DND-41 (cell line): ENCODE measurements at regions not wholly inside any gene's neighbourhood (a gene's known extent, or its start where the extent isn't known, plus 50 kb on each side); places are given as distances from the start of the nearest gene placed in this dataset.

Experiments used
- ATAC-seq: fragments of 200-7000 bp; cut with Tn5 transposase; 3 replicates; pipeline ENCODE4 v1.9.1; 2021; ENCODE audit warnings: low read depth; ENCODE audit not compliant: insufficient read depth
- DNase-seq: peaks from one replicate; pipeline ENCODE4 v3.0.0-alpha.2; 2020
- H2AFZ ChIP-seq: 2 replicates; pipeline ENCODE4 v1.6.0; 2012; ENCODE audit warnings: low read depth, low read length
- H3K27ac ChIP-seq: 2 replicates; pipeline ENCODE4 v1.5.1; 2012; ENCODE audit warnings: low read length, inconsistent platforms
- H3K27me3 ChIP-seq: fragments of 200-600 bp; sonication (generic); 2 replicates; pipeline ENCODE4 v1.6.0; 2012; ENCODE audit warnings: low read length, mild to moderate bottlenecking, inconsistent platforms; ENCODE audit not compliant: insufficient read depth, poor library complexity
- H3K36me3 ChIP-seq: 2 replicates; pipeline ENCODE4 v1.5.1; 2012; ENCODE audit warnings: low read length, inconsistent platforms; ENCODE audit not compliant: insufficient read depth
- H3K4me1 ChIP-seq: 2 replicates; pipeline ENCODE4 v1.5.1; 2012; ENCODE audit warnings: mild to moderate bottlenecking, low read length; ENCODE audit not compliant: insufficient read depth
- H3K4me2 ChIP-seq: 2 replicates; pipeline ENCODE4 v1.6.0; 2012; ENCODE audit warnings: mild to moderate bottlenecking, moderate library complexity, low read length, inconsistent platforms; ENCODE audit not compliant: insufficient read depth
- H3K4me3 ChIP-seq, 2 experiments: fragments of 200-600 bp in 1 of 2; shearing (Covaris generic) in 1 of 2; 2 replicates each; pipeline ENCODE4 v1.5.1; 2012 to 2016; ENCODE audit warnings: inconsistent platforms in 2 of 2, low read length in 2 of 2, mild to moderate bottlenecking in 2 of 2, low read depth in 1 of 2, moderate library complexity in 1 of 2
- H3K79me2 ChIP-seq: 2 replicates; pipeline ENCODE4 v1.6.0; 2012; ENCODE audit warnings: low read length, inconsistent platforms; ENCODE audit not compliant: insufficient read depth
- H3K9ac ChIP-seq: 2 replicates; pipeline ENCODE4 v1.6.0; 2012; ENCODE audit warnings: low read depth, mild to moderate bottlenecking, inconsistent platforms, low read length, moderate library complexity
- H3K9me3 ChIP-seq: 2 replicates; pipeline ENCODE4 v1.5.1; 2012; ENCODE audit warnings: low read length, moderate library complexity, mild to moderate bottlenecking, inconsistent platforms; ENCODE audit not compliant: insufficient read depth, severe bottlenecking
- H4K20me1 ChIP-seq: 2 replicates; pipeline ENCODE4 v1.6.0; 2012; ENCODE audit warnings: low read length; ENCODE audit not compliant: insufficient read depth
- EZH2 ChIP-seq: IDR thresholded peaks from 3 replicates; pipeline ENCODE4 v1.6.1; 2012; ENCODE audit warnings: borderline replicate concordance, low read depth, mild to moderate bottlenecking, moderate library complexity, low read length, inconsistent platforms; ENCODE audit not compliant: severe bottlenecking
- TF ChIP-seq, protein P1 (sequence below): IDR thresholded peaks from 2 replicates; pipeline ENCODE4 v1.5.1; 2012; ENCODE audit warnings: borderline replicate concordance, low read length, moderate library complexity, mild to moderate bottlenecking; ENCODE audit not compliant: poor library complexity, severe bottlenecking; ENCODE audit errors: extremely low read depth

DNA sequence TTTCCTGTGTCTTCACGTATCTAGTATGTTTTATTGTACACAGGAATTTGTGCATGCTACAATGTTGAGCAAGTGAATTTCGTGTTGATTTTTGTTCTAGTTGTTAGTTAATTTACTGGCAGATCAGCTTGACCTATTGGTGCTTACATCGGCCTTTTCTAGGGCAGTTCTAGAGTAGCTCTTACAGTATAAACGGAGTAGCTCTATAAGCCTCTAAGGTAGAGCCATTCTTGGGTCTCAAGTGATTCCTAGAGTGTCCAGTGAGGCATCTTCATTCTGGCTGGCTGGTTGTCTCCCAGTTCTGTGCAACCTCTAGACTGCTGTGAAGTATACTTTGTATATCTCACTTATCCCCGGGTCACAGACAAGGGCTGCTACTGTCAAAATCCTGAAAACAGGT lies 364.6 kb downstream of the CDH10 start:
- DNase-seq (no peak), ATAC-seq (no peak)
- Histone ChIP-seq H3K36me3 (no peaks in the 10 kb centered on the region), H2AFZ (no peak overlapping the region), H3K4me3 (no peak overlapping the region), H3K27ac (no peak overlapping the region), H3K27me3 (no peaks in the 10 kb centered on the region), H3K9ac (no peak overlapping the region), H3K9me3 (no peaks in the 10 kb centered on the region), H3K79me2 (no peaks in the 10 kb centered on the region), H4K20me1 (no peaks in the 10 kb centered on the region), H3K4me2 (no peak overlapping the region), H3K4me1 (no peaks in the 10 kb centered on the region)
- TF ChIP-seq, protein P1, sequence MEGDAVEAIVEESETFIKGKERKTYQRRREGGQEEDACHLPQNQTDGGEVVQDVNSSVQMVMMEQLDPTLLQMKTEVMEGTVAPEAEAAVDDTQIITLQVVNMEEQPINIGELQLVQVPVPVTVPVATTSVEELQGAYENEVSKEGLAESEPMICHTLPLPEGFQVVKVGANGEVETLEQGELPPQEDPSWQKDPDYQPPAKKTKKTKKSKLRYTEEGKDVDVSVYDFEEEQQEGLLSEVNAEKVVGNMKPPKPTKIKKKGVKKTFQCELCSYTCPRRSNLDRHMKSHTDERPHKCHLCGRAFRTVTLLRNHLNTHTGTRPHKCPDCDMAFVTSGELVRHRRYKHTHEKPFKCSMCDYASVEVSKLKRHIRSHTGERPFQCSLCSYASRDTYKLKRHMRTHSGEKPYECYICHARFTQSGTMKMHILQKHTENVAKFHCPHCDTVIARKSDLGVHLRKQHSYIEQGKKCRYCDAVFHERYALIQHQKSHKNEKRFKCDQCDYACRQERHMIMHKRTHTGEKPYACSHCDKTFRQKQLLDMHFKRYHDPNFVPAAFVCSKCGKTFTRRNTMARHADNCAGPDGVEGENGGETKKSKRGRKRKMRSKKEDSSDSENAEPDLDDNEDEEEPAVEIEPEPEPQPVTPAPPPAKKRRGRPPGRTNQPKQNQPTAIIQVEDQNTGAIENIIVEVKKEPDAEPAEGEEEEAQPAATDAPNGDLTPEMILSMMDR = no peak
- no peak for TF ChIP-seq EZH2

GRCh38 chr5:24281818-24282217 lies 363.0 kb downstream of the CDH10 start:
- DNase-seq (no peak), ATAC-seq (no peak)
- Histone ChIP-seq H4K20me1 (no peaks in the 10 kb centered on the region), H3K79me2 (no peaks in the 10 kb centered on the region), H3K27me3 (no peaks in the 10 kb centered on the region), H3K27ac (no peak overlapping the region), H3K4me3 (no peak overlapping the region), H3K9me3 (no peaks in the 10 kb centered on the region), H3K36me3 (no peaks in the 10 kb centered on the region), H3K4me2 (no peak overlapping the region), H2AFZ (no peak overlapping the region), H3K4me1 (no peaks in the 10 kb centered on the region), H3K9ac (no peak overlapping the region)
- TF ChIP-seq EZH2 = no peak
- TF ChIP-seq, protein P1 = no peak

DNA sequence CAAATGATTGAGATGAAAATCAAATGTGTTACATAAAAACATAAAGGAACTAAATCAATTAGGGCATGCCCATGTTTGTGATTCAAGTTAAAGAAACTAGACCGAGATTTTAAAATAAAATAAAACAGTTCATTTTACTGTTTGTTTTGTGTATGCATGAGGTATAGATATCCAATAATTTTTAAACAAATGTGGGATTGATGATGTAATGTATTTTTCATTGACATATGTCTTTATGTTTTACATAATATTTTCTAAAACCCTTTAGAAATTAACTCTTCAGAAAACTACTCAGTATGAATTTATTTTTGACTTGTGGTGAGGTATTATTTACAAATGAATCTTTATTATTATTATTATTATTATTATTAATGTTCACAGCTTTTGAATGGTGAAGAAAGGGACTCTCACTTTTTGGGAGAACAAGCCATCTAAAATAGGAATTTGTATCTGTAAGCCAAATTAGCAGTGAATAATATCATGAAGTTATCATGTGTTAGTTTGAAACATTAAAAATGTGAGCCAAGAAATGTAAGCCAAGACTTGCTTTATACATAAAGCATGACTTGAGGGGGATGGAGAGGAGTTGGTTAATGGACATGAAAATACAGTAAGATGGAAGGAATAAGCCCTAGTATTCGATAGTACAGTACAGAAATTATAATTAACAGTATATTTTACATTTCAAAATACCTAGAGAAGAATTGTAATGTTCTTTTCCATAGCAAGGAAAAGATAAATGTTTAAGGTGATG lies 355.0 kb downstream of the CDH10 start:
- no peaks in the 10 kb centered on the region for H3K9me3 ChIP-seq
- TF ChIP-seq, protein P1 = no peak
- no peak for TF ChIP-seq EZH2
- no peaks in the 10 kb centered on the region for H3K27me3 ChIP-seq
- H3K79me2 ChIP-seq = no peaks in the 10 kb centered on the region
- H3K27ac ChIP-seq = no peak overlapping the region
- H3K4me3 ChIP-seq = no peak overlapping the region
- no peak overlapping the region for H3K9ac ChIP-seq
- ATAC-seq = no peak
- no peaks in the 10 kb centered on the region for H4K20me1 ChIP-seq
- no peak overlapping the region for H2AFZ ChIP-seq
- H3K4me2 ChIP-seq = no peak overlapping the region
- no peaks in the 10 kb centered on the region for H3K36me3 ChIP-seq
- H3K4me1 ChIP-seq = no peaks in the 10 kb centered on the region
- DNase-seq = no peak

GRCh38 chr5:24290536-24290935 lies 354.2 kb downstream of the CDH10 start:
- H3K4me1 ChIP-seq = no peaks in the 10 kb centered on the region
- ATAC-seq = no peak
- TF ChIP-seq, protein P1 = no peak
- TF ChIP-seq EZH2 = no peak
- H3K4me2 ChIP-seq = no peak overlapping the region
- no peaks in the 10 kb centered on the region for H3K27me3 ChIP-seq
- no peaks in the 10 kb centered on the region for H3K79me2 ChIP-seq
- H3K9ac ChIP-seq = no peak overlapping the region
- DNase-seq = no peak
- no peaks in the 10 kb centered on the region for H4K20me1 ChIP-seq
- no peak overlapping the region for H2AFZ ChIP-seq
- no peaks in the 10 kb centered on the region for H3K9me3 ChIP-seq
- no peak overlapping the region for H3K4me3 ChIP-seq
- no peaks in the 10 kb centered on the region for H3K36me3 ChIP-seq
- H3K27ac ChIP-seq = no peak overlapping the region
